Central memory CD4-positive, alpha-beta T cell (primary cell): ENCODE measurements at regions not wholly inside any gene's neighbourhood (a gene's known extent, or its start where the extent isn't known, plus 50 kb on each side); places are given as distances from the start of the nearest gene placed in this dataset.
"Not testable (repeated sequence)": the region's sequence is repeated elsewhere in the genome, so short reads cannot be mapped to it uniquely, and the experiment has no call there.

Source experiments
- DNase-seq: peaks from one replicate; pipeline ENCODE4 v3.0.0; 2022

GRCh38 chr17:70327279-70327678 is 157.9 kb downstream of the KCNJ2 start:
- no peak for DNase-seq

DNA sequence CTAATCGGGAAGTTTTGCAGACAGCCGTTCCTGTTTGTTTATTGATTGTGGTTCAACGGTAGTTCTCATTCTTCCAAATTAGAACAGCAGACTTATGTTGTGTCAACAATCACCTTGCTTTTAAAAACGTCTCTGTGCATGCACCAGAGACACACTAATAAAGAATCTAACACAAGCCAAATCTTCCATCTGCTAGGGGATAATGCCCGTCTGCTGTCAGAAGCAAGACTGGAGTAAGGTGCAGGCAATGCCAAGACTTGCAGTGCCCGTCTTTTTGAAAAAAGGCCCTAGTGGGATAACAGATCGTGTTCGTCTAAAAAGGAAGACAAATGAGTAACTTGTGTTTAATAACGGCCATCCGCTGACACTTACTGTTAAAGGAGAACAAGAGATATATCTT is 158.4 kb downstream of the KCNJ2 start:
- DNase-seq = no peak

GRCh38 chr17:70329721-70330120 is 160.4 kb downstream of the KCNJ2 start:
- no peak for DNase-seq

DNA sequence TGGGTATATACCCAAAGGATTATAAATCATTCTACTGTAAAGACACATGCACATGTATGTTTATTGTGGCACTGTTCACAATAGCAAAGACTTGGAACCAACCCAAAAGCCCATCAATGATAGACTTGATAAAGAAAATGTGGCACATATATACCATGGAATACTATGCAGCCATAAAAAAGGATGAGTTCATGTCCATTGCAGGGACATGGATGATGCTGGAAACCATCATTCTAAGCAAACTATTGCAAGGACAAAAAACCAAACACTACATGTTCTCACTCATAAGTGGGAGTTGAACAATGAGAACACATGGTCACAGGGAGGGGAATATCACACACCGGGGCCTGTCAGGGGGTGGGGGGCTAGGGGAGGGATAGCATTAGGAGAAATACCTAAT is 161.7 kb downstream of the KCNJ2 start:
- not testable (repeated sequence) for DNase-seq

DNA sequence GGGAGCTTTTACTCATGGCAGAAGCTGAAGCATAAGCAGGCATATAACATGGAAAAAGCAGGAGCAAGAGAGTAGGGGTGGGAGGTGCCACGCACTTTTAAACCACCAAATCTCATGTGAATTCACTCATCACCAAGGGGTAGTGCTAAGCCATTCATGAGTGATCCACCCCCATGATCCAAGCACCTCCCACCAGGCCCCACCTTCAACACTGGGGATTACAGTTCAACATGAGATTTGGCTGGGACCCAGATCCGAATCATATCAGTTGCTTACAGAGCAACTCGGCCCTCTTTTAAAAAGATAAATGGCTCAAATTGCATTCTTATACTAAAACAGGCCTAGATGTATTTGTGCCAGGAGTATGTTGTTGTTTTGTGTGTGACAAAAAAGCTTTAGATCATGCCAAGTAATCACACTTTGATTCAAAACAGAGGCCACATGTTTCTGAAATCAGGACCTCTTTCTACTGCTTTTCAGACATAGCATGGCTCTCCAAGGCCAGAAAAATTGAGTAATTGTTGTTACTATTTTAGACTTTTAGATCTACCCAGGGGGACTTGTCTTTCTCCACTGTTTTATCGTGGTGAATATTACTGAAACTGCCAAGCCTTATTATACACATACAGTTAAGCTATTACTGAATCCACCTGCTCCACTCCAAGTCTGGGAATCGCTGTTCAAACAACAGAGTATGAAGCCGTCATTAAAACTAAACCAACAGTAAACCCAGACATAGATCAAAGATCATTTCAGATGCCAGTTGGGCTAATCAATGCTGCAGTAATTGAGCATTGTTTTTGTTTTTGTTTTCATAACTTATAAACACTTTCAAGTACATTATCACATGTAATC is 163.3 kb downstream of the KCNJ2 start:
- DNase-seq = no peak

GRCh38 chr17:70336411-70336810 is 167.1 kb downstream of the KCNJ2 start:
- no peak for DNase-seq

GRCh38 chr17:70338946-70339354 is 169.6 kb downstream of the KCNJ2 start:
- no peak for DNase-seq

DNA sequence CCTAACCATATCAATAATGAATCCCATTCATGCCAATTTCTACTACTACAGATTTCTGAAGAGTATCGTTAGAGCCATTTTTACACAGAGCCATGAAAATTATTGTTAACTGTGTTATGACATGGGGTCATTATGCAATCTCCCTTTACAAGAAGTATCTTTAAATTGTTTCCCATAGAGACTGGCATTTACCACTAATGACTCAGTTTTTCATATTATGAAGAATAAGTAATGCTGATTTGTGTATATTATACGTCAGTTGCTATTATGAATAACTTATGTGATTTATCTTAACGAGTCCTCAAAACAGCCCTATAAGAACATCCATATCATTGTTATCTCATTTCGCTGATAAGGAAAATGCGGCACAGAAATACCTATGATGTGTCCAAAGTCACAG is 173.8 kb downstream of the KCNJ2 start:
- no peak for DNase-seq

DNA sequence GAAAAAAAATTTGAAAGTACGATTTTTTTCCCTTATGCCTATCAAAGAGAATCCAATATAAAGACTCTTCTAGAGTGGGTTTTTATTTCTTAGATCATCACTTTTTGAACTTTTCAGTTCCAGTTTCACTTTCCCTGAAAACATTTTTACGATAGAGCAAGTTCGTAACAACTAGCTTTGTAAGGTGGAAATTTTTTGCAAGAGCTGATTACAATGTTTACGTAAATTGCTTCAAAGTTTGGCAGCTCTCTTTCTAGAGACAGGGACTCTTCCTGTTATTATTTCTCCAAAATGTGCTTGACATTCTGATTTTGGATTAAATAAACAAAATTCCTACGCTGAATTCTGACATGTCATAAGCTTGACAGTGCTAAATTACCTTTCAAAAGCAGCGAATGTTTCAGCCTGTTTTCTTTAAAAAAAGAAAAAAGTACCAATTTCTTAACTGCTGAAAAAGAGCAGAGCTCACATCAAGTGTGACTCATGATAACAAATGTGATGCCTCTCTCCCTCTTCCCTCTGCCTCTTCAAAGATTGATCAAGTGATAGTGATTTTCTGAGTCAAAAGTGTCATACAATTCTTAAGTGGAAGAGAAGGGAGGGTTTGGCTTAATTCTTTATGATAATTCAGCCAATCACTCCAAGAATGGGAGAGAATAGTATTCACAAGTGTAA is 175.2 kb downstream of the KCNJ2 start:
- no peak for DNase-seq

DNA sequence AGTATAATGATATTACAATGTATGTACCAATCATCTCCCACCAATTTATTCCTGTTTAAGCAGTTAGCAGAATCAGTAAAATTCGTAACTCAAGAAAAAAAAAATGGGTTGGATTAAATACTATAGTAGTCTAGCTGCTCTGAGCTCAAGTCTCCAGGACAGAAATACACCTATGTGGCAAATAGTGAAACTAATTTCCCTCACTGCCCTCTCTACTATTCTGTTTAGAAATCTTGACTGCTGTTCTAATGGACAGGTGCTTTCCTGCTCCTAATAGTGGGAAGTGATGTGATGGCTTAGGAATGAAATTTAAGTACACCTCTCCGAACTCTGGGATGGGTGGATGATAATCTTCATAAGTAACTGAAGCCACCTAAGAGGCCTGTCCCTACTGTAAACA is 175.7 kb downstream of the KCNJ2 start:
- DNase-seq = no peak

- DNase-seq = no peak
These were observed 183.5 kb downstream of the KCNJ2 start for GRCh38 chr17:70352834-70353233.

DNA sequence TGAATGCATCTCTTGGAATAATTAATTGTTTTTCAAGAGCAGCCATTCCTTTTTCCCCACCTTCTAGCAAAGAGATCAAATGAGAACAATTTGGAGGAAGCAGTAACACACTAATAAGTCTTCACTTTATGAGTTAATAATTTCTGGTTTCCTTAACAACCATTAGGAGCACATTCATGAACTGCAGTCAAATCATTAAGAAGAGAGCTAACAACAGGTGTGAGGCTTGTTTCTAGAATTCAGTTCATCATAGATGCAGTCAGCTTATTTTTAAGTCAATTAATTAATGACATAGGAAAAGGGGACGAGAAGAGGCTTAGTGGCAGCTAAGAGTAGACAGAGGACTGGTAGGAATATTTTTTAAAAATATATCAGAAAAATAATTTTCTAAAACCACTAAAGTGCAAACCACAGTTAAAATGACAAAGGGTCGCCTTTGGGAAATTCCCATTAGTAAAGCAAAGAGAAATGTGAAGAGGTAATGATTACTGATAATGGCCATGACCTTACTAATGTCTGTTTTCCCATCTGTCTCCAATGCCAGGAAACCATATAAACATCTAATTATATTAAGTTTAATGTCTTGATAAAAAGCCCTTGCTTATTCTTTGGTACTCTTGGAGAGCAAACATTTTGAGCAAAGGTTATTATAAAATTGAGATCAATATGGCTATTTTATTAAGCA is 184.2 kb downstream of the KCNJ2 start:
- no peak for DNase-seq

DNA sequence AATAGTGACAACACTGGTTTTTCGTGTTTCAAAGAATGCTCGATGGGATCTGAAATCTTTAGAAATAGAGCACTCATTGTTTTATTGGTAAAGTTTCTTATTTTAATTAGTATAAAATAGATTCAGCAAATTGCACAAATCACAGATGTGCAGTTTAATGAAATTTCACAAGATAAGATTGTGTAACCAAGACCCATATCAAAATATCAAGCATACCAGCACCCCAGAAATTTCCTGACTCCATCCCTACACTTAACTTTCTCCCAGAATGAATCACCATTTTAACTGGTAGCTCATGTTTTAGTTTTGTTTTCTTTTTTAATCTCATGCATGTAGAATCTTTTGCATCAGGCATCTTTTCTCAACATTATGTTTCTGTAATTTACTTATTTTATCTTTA is 185.9 kb downstream of the KCNJ2 start:
- no peak for DNase-seq

GRCh38 chr17:70357190-70357589 is 187.9 kb downstream of the KCNJ2 start:
- DNase-seq = no peak

DNA sequence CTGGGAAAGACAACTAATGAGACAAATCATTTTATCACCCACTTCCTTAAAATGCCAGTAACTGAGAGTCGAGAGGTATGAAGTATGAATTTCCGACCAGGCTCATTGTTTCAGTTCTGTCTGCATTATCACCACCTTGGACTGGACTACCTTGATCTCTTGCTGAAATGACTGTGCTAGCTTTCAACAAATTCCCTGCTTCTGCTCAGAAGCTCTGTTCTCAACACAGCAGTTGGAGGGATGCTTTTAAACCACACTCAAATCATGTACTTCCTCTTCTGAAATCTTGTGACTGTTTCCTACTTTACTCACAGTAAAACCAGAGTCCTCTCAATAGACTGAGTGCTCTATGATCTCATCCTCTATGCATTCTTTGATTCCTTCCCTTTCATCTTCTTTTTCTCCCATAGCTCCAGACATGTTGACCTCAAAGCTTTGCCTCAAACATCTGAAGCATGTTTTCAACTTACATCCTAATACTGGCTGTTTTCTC is 195.8 kb downstream of the KCNJ2 start:
- no peak for DNase-seq

GRCh38 chr17:70366386-70366785 is 197.1 kb downstream of the KCNJ2 start:
- no peak for DNase-seq

DNA sequence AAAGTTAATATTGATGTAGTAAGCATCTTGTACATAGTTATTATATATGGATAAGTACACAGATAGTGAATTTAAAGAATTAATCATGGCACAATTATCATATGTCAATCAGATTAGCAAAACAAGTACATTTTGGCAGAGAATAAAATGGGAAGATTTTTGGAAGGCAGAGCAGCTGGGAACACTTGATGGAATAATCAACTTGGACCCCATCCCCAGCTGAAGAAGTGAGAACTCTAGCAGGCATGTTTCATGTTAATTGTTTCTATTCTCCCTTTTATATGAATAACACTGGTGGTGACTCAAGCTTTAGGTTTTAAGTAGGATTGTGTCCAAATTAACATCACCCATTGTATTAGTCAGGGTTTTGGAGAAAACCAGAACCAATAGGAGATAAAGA is 198.7 kb downstream of the KCNJ2 start:
- DNase-seq = no peak

GRCh38 chr17:70369391-70369790 is 200.1 kb downstream of the KCNJ2 start:
- no peak for DNase-seq

DNA sequence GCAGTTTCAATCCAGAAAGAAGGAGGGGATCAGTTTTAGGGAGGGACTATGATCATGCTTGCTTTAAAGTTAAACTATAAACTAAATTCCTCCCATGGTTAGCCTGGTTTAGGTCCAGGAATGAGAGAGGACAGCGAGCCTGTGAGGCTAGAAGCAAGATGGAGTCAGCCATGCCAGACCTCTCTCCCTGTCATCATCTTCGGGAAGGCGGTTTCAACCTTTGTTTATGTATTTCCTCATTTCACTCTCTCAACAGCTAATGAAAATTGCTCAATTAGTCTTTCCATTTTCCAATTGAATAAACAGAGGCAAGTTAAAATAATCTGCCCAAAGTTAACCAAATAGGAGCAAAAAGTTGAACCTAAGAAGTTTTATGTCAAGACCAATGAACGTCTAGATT is 201.5 kb downstream of the KCNJ2 start:
- no peak for DNase-seq

DNA sequence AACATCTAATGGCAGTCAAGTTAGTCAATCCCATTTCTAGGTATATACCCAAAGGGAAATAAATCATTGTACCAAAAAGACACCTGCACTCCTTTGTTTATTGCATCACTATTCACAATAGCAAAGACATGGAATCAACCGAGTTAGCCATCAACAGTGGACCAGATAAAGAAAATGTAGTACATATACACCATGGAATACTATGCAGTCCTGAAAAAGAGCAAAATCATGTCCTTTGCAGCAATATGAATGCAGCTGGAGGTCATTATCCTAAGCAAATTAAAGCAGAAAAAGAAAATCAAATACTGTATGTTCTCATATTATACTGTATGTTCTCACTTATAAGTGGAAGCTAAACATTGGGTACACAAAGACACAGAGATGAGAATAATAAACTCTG is 204.0 kb downstream of the KCNJ2 start:
- no peak for DNase-seq

DNA sequence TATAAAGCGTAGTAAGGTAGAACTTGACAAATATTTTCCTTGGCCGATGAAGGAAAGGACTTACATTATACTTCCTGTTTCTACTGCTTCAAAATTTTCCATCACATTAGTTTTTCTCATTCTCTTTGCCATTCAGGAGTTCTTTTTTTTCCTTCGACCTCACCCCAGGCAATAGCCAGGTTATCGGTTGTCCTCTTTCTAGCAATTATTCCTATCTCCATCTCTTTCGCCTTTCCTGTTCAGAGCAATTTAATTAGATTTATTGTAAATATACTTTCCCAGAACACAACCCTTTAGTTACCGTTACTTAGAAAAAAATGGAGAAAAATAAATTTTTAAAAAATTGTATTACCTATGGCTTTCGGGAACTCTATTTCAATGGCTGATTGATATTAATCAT is 205.2 kb downstream of the KCNJ2 start:
- no peak for DNase-seq

GRCh38 chr17:70375406-70375805 is 206.1 kb downstream of the KCNJ2 start:
- no peak for DNase-seq
